Type B pancreatic cell (in vitro differentiated cells): ENCODE measurements at regions not wholly inside any gene's neighbourhood (a gene's known extent, or its start where the extent isn't known, plus 50 kb on each side); places are given as distances from the start of the nearest gene placed in this dataset.

Experiments
- DNase-seq: peaks from one replicate; pipeline ENCODE4 v3.0.0; 2021; ENCODE audit warnings: mixed read lengths; ENCODE audit not compliant: unreplicated experiment; ENCODE audit errors: extremely low spot score
- H3K27ac Mint-ChIP-seq: 2 replicates; pipeline ENCODE4 v1.8.0; 2021; ENCODE audit warnings: mild to moderate bottlenecking, mixed read lengths
- H3K27me3 Mint-ChIP-seq: 2 replicates; pipeline ENCODE4 v1.8.0; 2021; ENCODE audit warnings: mixed read lengths
- H3K36me3 Mint-ChIP-seq: 2 replicates; pipeline ENCODE4 v1.8.0; 2021; ENCODE audit warnings: mixed read lengths
- H3K4me1 Mint-ChIP-seq: one replicate; pipeline ENCODE4 v1.8.0; 2021; ENCODE audit warnings: mixed read lengths; ENCODE audit not compliant: unreplicated experiment
- H3K4me3 Mint-ChIP-seq: 2 replicates; pipeline ENCODE4 v1.8.0; 2021; ENCODE audit warnings: mild to moderate bottlenecking, mixed read lengths
- H3K9me3 Mint-ChIP-seq: 2 replicates; pipeline ENCODE4 v1.8.0; 2021; ENCODE audit warnings: mixed read lengths
- CTCF ChIP-seq: fragments of 200-600 bp; sonication (generic); conservative IDR thresholded peaks from 2 replicates; pipeline ENCODE4 v1.5.0; 2021; ENCODE audit warnings: antibody characterized with exemption, mild to moderate bottlenecking

- H3K4me3 Mint-ChIP-seq: no peak overlapping the region
- no peak overlapping the region for H3K27ac Mint-ChIP-seq
- H3K4me1 Mint-ChIP-seq: no peaks in the 10 kb centered on the region
- H3K36me3 Mint-ChIP-seq: no peaks in the 10 kb centered on the region
- no peaks in the 10 kb centered on the region for H3K9me3 Mint-ChIP-seq
- no peak for TF ChIP-seq CTCF
- DNase-seq: no peak
- no peaks in the 10 kb centered on the region for H3K27me3 Mint-ChIP-seq
Measured at GRCh38 chr5:15267966-15268365, 232.0 kb upstream of the FBXL7 start.

DNA sequence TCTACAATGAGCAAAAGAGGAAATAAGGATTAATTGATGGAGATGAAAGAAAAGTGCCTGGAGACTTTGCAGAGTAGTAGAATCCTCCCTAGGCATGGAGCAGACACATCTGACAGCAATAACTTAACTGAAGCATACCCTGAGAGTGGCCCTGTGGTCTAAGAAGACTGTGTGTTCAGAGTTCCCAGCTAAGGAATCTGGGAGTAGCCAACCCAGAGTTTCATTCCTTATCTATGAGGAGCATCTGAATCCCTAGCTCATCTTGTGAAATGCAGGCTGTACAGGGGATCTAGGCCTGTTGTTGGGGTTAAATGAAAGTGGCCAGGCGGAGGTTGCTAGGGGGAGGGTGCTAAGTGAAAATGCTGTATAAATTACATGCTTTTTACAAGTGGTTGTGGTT lies 233.1 kb upstream of the FBXL7 start:
- no peaks in the 10 kb centered on the region for H3K36me3 Mint-ChIP-seq
- no peak overlapping the region for H3K27ac Mint-ChIP-seq
- H3K9me3 Mint-ChIP-seq: no peaks in the 10 kb centered on the region
- no peak for TF ChIP-seq CTCF
- no peaks in the 10 kb centered on the region for H3K27me3 Mint-ChIP-seq
- DNase-seq: no peak
- no peaks in the 10 kb centered on the region for H3K4me1 Mint-ChIP-seq
- no peak overlapping the region for H3K4me3 Mint-ChIP-seq

- no peaks in the 10 kb centered on the region for H3K27me3 Mint-ChIP-seq
- no peak overlapping the region for H3K27ac Mint-ChIP-seq
- no peak for DNase-seq
- H3K4me1 Mint-ChIP-seq: no peaks in the 10 kb centered on the region
- no peaks in the 10 kb centered on the region for H3K36me3 Mint-ChIP-seq
- no peaks in the 10 kb centered on the region for H3K9me3 Mint-ChIP-seq
- TF ChIP-seq CTCF: no peak
- no peak overlapping the region for H3K4me3 Mint-ChIP-seq
Measured at GRCh38 chr5:15266229-15266628, 233.8 kb upstream of the FBXL7 start.

- Mint-ChIP-seq H3K36me3 (no peaks in the 10 kb centered on the region), H3K4me3 (no peak overlapping the region), H3K27me3 (no peaks in the 10 kb centered on the region), H3K27ac (no peak overlapping the region), H3K4me1 (peaks cover 13% of the 10 kb centered on the region), H3K9me3 (no peaks in the 10 kb centered on the region)
- no peak for TF ChIP-seq CTCF
- no peak for DNase-seq
Measured at GRCh38 chr5:15263942-15264341, 236.0 kb upstream of the FBXL7 start.

GRCh38 chr5:15263406-15263805 lies 236.6 kb upstream of the FBXL7 start:
- Mint-ChIP-seq H3K27ac (no peak overlapping the region), H3K36me3 (no peaks in the 10 kb centered on the region), H3K9me3 (no peaks in the 10 kb centered on the region), H3K27me3 (no peaks in the 10 kb centered on the region), H3K4me3 (no peak overlapping the region), H3K4me1 (peaks cover 13% of the 10 kb centered on the region)
- no peak for TF ChIP-seq CTCF
- no peak for DNase-seq
